Suprapubic skin (tissue), 4 donors: ENCODE measurements at regions not wholly inside any gene's neighbourhood (a gene's known extent, or its start where the extent isn't known, plus 50 kb on each side); places are given as distances from the start of the nearest gene placed in this dataset.

Source experiments
- CTCF ChIP-seq, 2 donors: fragments of 200-600 bp in 1 of 2; fragments of 450-650 bp in 1 of 2; sonication (generic) in 1 of 2; IDR thresholded peaks; one replicate each; pipeline ENCODE4 v1.5.1; 2016 to 2019; ENCODE audit warnings: antibody characterized with exemption in 2 of 2, mild to moderate bottlenecking in 1 of 2, moderate library complexity in 1 of 2
- EP300 ChIP-seq: sonication (generic); formaldehyde crosslinking; IDR thresholded peaks from one replicate; pipeline ENCODE4 v1.6.1; 2017; ENCODE audit warnings: antibody characterized with exemption
- POLR2A ChIP-seq, 2 donors: fragments of 450-650 bp; IDR thresholded peaks; one replicate each; pipeline ENCODE4 v1.6.1; 2017; ENCODE audit warnings: antibody characterized with exemption in 2 of 2, mild to moderate bottlenecking in 2 of 2, moderate library complexity in 2 of 2
- POLR2AphosphoS5 ChIP-seq, 3 donors: sonication (generic); formaldehyde crosslinking; IDR thresholded peaks; one replicate each; pipeline ENCODE4 v1.6.1; 2017; ENCODE audit warnings: antibody characterized with exemption in 3 of 3

GRCh38 chr10:113982296-113982695, 61.4 kb upstream of the ADRB1 start:
- TF ChIP-seq EP300 (no peak), POLR2A (IDR thresholded peaks at IDR 0.05) (no peak), CTCF (IDR thresholded peaks at IDR 0.05) (no peak), POLR2AphosphoS5 (IDR thresholded peaks at IDR 0.05) (no peak)
